ENCODE measurements at regions not wholly inside any gene's neighbourhood (a gene's known extent, or its start where the extent isn't known, plus 50 kb on each side); places are given as distances from the start of the nearest gene placed in this dataset.

DNA sequence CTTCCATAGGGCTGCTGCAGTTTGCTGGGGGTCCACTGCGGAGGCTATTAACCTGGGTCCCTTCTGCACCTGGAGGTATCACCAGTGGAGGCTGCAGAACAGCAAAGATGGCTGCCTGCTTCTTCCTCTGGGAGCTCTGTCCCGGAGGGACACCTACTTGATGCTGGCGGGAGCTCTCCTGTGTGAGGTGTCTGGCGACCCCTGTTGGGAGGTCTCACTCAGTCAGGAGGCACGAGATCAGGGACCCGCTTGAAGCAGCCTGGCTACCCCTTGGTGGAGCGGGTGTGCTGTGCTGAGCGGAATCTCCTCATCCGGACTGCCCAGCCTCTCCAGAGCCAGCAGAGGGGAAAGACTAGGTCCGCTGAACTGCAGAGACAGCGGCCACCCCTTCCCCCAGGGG is 56.0 kb upstream of the CTXND1 start:
- no peak overlapping the region for H3K4me3 ChIP-seq (ENCODE audit: low read depth, low read length)

DNA sequence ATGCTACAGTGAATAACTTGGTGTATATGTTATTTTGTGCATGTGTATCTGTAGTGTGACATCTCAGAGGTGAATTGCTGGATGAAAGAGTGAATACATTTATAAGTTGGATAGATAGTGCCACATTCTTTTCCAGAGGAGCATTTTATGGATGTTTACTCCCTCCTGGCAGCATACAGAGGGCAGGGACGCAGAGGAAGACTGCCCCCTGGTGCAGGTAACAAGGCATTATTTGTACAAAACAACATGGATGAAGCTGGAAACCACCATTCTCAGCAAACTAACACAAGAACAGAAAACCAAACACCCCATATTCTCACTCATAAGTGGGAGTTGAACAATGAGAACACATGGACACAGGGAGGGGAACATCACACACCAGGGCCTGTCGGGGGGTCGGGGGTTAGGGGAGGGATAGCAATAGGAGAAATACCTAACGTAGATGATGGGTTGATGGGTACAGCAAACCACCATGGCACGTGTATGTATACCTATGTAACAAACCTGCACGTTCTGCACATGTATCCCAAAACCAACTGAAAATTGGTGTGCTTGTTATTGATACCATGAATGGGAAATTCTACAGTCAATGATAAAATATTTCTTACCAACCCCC is 57.9 kb upstream of the CTXND1 start:
- no peak overlapping the region for H3K4me3 ChIP-seq (ENCODE audit: low read depth, low read length)
- TF ChIP-seq, protein P1, sequence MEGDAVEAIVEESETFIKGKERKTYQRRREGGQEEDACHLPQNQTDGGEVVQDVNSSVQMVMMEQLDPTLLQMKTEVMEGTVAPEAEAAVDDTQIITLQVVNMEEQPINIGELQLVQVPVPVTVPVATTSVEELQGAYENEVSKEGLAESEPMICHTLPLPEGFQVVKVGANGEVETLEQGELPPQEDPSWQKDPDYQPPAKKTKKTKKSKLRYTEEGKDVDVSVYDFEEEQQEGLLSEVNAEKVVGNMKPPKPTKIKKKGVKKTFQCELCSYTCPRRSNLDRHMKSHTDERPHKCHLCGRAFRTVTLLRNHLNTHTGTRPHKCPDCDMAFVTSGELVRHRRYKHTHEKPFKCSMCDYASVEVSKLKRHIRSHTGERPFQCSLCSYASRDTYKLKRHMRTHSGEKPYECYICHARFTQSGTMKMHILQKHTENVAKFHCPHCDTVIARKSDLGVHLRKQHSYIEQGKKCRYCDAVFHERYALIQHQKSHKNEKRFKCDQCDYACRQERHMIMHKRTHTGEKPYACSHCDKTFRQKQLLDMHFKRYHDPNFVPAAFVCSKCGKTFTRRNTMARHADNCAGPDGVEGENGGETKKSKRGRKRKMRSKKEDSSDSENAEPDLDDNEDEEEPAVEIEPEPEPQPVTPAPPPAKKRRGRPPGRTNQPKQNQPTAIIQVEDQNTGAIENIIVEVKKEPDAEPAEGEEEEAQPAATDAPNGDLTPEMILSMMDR (IDR thresholded peaks at IDR 0.05; ENCODE audit: low read depth, low read length): peak; percentile 52

More for the DNA sequence above, 56.0 kb upstream of the CTXND1 start:
- TF ChIP-seq, protein P1 (IDR thresholded peaks at IDR 0.05; ENCODE audit: low read depth, low read length): no peak

DNA sequence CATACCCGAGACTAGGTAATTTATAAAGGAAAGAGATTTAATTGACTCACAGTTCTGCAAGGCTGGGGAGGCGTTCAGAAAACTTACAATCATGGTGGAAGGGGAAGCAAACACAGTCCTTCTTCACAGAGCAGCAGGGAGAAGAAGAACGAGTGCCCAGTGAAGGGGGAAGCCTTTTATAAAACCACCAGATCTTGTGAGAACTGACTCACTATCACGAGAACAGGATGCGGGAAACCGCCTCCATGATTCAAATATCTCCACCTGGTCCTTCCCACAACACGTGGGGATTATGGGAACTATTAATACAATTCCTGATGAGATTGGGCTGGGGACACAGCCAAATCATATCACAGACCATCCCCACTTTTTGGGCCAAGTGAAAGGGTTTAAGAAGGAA is 58.8 kb upstream of the CTXND1 start:
- H3K4me3 ChIP-seq (ENCODE audit: low read depth, low read length): no peak overlapping the region
- TF ChIP-seq, protein P1 (IDR thresholded peaks at IDR 0.05; ENCODE audit: low read depth, low read length): no peak

DNA sequence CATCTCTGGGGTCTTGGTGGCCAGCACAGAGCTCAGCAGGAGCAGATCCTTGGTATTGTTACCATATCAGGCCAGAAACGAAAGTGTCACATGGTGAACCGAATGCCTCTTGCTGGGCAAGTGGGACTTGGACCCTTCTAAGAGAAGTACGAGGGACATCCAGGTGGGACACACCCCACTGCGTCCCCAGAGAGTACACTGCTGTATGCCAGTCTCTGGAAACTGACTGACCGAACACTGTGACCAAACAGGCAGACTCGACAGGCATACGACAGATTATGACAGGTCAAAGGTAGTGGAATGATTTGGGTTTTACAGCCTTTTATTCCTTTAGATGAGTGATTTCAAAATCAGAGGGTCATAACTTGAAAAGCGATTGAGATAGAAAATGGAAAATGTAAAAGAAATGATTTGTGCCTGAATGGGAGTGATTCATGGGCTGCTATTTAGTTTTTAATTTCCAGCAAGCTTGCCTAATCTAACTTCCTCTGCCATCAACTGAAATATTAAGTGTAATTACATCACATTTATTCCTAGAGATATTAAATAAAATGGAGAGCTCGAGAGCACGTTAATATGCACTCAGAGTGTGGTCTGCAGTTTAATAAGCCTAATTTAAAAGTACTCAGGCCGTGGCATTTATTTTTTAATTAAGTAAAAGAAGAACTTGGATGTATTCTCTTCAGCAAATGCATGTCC is 63.4 kb upstream of the CTXND1 start:
- H3K4me3 ChIP-seq (ENCODE audit: low read depth, low read length): no peak overlapping the region
- TF ChIP-seq, protein P1 (IDR thresholded peaks at IDR 0.05; ENCODE audit: low read depth, low read length): no peak

DNA sequence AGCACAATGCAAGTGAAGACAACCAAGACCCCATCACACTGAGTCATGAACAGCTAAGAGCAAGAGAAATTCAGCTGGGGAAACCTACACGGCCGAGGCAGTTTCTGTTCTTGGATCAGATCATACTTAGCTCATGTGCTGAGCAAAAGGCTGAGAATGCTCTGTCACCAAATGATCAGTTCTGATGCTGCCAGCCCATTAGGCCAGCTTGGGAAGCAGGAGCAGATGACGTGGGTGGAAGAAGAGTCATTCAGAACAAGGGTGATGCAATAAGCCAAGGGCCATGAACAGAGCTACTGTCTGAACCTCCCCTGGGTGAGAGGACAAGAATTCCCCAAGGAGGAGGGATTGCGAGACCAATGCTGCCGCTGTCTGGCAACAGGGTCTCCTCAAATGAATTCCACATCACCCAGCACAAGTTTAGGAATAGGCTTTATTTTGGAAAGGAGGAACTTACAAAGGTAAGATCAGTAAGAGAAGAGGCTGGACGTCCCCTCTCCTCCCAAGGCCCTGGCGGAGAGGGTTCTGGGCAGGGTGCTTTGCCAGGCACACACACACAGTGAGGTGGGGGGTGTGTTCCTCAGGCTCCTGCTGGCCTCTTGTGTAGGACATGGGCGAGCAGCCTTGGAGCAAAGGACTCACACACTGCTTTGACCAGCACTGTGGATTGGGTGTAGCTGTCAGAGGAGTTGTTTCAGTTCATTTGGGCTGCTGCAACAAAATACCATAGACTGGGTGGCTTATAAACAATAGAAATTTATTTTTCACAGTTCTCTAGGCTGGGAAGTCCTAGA is 65.6 kb upstream of the CTXND1 start:
- H3K4me3 ChIP-seq (ENCODE audit: low read depth, low read length): no peak overlapping the region
- TF ChIP-seq, protein P1 (IDR thresholded peaks at IDR 0.05; ENCODE audit: low read depth, low read length): no peak

DNA sequence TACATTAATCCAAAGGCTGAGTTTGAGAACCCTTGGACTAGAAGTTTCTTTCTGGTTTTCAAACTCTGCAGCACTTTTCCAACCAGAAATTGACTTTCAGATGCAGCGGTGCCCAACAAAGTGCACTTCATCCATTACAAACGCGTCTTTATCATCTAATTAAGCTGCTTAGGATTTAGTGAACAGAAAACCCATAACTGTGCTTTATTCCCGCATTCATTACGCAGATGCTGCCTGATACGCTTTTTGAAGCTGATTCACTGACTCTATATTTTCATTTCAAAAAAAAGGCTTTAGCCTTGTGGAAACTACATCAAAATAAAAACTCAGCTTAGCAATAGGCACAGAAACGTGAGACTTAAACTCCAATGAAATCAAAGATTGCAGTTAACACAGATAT is 69.8 kb upstream of the CTXND1 start:
- TF ChIP-seq, protein P1 (IDR thresholded peaks at IDR 0.05; ENCODE audit: low read depth, low read length): no peak

DNA sequence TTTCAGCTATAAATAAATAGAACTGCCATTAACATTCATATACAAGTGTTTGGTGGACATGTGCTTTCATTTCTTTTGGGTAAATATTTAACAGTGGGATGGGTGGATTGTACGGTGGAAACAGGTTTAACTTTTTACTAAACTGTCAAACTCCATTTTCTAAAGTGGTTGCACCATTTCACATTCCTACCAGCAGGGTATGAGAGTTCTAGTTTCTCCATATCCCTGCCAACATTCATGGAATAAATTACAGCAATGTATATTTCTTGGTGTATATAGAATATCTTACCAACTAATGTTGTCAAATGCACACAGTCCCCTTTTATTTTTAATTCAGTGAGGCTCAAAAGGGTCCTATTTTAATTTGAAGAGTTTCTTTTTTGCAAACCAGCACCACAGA is 71.3 kb upstream of the CTXND1 start:
- no peak overlapping the region for H3K4me3 ChIP-seq (ENCODE audit: low read depth, low read length)
- TF ChIP-seq, protein P1 (IDR thresholded peaks at IDR 0.05; ENCODE audit: low read depth, low read length): no peak

More for the DNA sequence above, 69.8 kb upstream of the CTXND1 start:
- no peak overlapping the region for H3K4me3 ChIP-seq (ENCODE audit: low read depth, low read length)
